ENCODE measurements at regions not wholly inside any gene's neighbourhood (a gene's known extent, or its start where the extent isn't known, plus 50 kb on each side); places are given as distances from the start of the nearest gene placed in this dataset.
A peak's percentile ranks its signal among the peaks of the same experiment; 100 is the strongest.

- TF ChIP-seq REST (IDR thresholded peaks at IDR 0.05) (no peak), NR2F2 (IDR thresholded peaks at IDR 0.05) (no peak), EGR1 (IDR thresholded peaks at IDR 0.05; ENCODE audit: low read depth in 2 of 2) (no peak), JUND (IDR thresholded peaks at IDR 0.05) (no peak)
These were observed 160.8 kb downstream of the PSMG1 start (continued) for GRCh38 chr21:39022466-39022862.

- Histone ChIP-seq H3K4me3 (ENCODE audit: low read depth in 1 of 3, low read length in 3 of 3) (no peak overlapping the region), H3K4me1 (ENCODE audit: control insufficient read depth in 4 of 4, insufficient read depth in 4 of 4, low read length in 3 of 4) (peaks cover 8 to 14% (median 9%) of the 10 kb centered on the region in 4 donors), H3K27me3 (ENCODE audit: control insufficient read depth in 4 of 4, insufficient read depth in 4 of 4, low read length in 3 of 4) (no peaks in the 10 kb centered on the region), H3K9me3 (ENCODE audit: control insufficient read depth in 4 of 4, low read length in 3 of 4) (no peaks in the 10 kb centered on the region), H3K27ac (ENCODE audit: low read depth in 1 of 2, low read length in 2 of 2) (peak overlapping the region; percentile 8 to 42), H3K9ac (ENCODE audit: low read depth in 1 of 2, low read length in 2 of 2) (no peak overlapping the region), H3K36me3 (ENCODE audit: control insufficient read depth in 4 of 4, insufficient read depth in 3 of 4, low read depth in 1 of 4, low read length in 3 of 4) (no peaks in the 10 kb centered on the region)
- WGBS, result 96% methylated on average over 14 of the region's 14 CpGs
- DNase-seq (ENCODE audit: low spot score), result no peak
- no peak for TF ChIP-seq CTCF (IDR thresholded peaks at IDR 0.05; ENCODE audit: low read depth, low read length, missing input control)
- TF ChIP-seq EGR1 (IDR thresholded peaks at IDR 0.05; ENCODE audit: low read depth in 2 of 2), result no peak
- no peak for TF ChIP-seq GABPA (IDR thresholded peaks at IDR 0.05 in 1 of 2, conservative IDR thresholded peaks at IDR 0.05 in 1 of 2)
- TF ChIP-seq TAF1 (conservative IDR thresholded peaks at IDR 0.05), result no peak
- TF ChIP-seq ZBTB33 (IDR thresholded peaks at IDR 0.05), result no peak
- no peak for TF ChIP-seq MAX (IDR thresholded peaks at IDR 0.05)
- no peak for TF ChIP-seq RAD21 (IDR thresholded peaks at IDR 0.05)
- TF ChIP-seq SP1 (IDR thresholded peaks at IDR 0.05), result no peak
- no peak for TF ChIP-seq HNF4G (IDR thresholded peaks at IDR 0.05)
- TF ChIP-seq RXRA (IDR thresholded peaks at IDR 0.05), result no peak
- no peak for TF ChIP-seq FOXA2 (IDR thresholded peaks at IDR 0.05)
- no peak for TF ChIP-seq JUND (IDR thresholded peaks at IDR 0.05)
- no peak for TF ChIP-seq ATF3 (IDR thresholded peaks at IDR 0.05)
- TF ChIP-seq YY1 (IDR thresholded peaks at IDR 0.05), result no peak
- TF ChIP-seq REST (IDR thresholded peaks at IDR 0.05), result no peak
- no peak for TF ChIP-seq NR2F2 (IDR thresholded peaks at IDR 0.05)
- TF ChIP-seq FOXA1 (IDR thresholded peaks at IDR 0.05), result no peak
- TF ChIP-seq HNF4A (conservative IDR thresholded peaks at IDR 0.05), result no peak
These were observed 161.2 kb downstream of the PSMG1 start for GRCh38 chr21:39022035-39022434.
